H4 (cell line): ENCODE measurements at regions not wholly inside any gene's neighbourhood (a gene's known extent, or its start where the extent isn't known, plus 50 kb on each side); places are given as distances from the start of the nearest gene placed in this dataset.
"Not testable (repeated sequence)": the region's sequence is repeated elsewhere in the genome, so short reads cannot be mapped to it uniquely, and the experiment has no call there.

ENCODE experiments used
- DNase-seq: peaks from one replicate; pipeline ENCODE4 v3.0.0-alpha.2; 2015; ENCODE audit warnings: low spot score

DNA sequence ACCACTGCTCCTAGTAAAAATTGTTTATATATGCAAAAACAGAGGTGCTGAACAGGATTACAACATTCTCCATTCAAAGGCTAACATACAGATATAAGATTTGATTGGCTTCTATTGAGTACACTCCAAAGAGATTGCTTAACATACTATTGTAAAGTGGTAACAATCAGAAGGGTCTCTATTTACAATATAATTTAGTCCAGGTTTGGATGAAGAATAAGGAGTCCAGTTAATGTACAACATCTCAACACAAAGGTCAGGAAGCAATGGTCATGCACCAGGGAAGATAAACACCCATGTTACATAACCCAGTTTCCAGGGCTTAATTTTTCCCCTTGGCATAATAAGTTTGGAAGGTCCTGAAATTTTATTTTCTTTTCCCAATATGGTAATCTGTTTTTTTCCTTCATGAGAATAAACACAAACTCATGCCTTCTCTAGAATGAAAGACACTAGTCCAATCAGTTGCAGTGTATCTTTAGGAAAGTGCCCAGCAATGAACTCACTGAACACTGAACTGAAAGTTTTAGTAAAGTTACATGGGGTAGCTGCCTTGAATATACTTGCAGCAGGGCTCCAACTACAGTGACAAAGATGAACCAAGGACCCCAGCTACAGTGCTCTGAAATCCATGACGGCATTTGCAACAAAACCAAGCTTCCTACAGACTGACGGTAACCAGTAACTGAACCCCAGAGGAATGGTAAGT, 255.3 kb upstream of the GJE1 start:
- DNase-seq = no peak

- no peak for DNase-seq
These were observed 257.7 kb upstream of the GJE1 start for GRCh38 chr6:141874930-141875602.

- DNase-seq = not testable (repeated sequence)
These were observed 263.2 kb upstream of the GJE1 start for GRCh38 chr6:141869509-141869908.

GRCh38 chr6:141867767-141868166, 265.0 kb upstream of the GJE1 start:
- no peak for DNase-seq

GRCh38 chr6:141866731-141867497, 265.8 kb upstream of the GJE1 start:
- DNase-seq = no peak

- DNase-seq = no peak
These were observed 281.7 kb upstream of the GJE1 start for GRCh38 chr6:141851063-141851462.

GRCh38 chr6:141848029-141848890, 284.5 kb upstream of the GJE1 start:
- peak; percentile 11 for DNase-seq

- DNase-seq = no peak
These were observed 286.1 kb upstream of the GJE1 start for GRCh38 chr6:141846639-141847038.

- no peak for DNase-seq
These were observed 289.4 kb upstream of the GJE1 start for GRCh38 chr6:141843178-141843834.

- DNase-seq = no peak
These were observed 299.6 kb upstream of the GJE1 start for GRCh38 chr6:141833001-141833655.

DNA sequence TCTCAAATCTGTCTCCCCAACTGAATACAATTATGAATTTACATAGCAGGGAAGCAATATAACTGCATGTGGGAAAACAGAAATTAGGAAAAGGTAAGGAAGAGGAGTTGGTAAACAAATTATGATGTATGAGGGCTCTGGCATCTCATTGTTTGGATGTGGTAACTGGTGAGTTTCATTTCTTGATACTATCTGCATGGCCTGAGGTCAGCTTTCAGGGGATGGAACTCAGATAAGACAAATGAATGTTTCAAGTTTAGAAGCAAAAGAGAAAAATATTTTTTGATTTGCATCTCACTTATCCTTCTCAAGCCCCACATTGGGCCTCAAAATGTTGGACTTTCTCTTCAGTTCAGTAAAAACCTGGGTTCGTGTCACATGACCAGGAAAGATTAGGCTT, 302.2 kb upstream of the GJE1 start:
- DNase-seq = no peak

GRCh38 chr6:141829566-141830360, 303.0 kb upstream of the GJE1 start:
- no peak for DNase-seq

DNA sequence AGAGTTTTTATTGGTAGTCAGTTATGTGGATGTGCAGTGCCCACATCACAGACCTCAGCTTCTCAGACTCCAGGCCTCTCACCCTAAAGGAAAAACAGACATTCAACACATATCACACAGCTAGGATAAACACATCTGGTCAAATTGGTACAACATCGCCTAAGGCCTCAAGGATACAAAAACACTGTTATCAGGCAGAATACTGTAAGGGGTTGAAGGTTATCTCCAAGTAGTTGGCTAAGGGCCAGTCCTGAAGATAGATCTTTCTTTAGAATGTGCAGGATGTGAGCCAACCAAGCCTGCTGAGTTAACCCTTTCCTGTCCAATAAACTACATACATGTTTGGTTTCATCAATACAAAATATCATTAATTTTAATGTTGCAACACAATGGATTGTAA, 308.4 kb upstream of the GJE1 start:
- DNase-seq = no peak

GRCh38 chr6:141815039-141815438, 317.7 kb upstream of the GJE1 start:
- not testable (repeated sequence) for DNase-seq

- DNase-seq = no peak
These were observed 322.8 kb upstream of the GJE1 start for GRCh38 chr6:141809901-141810300.

DNA sequence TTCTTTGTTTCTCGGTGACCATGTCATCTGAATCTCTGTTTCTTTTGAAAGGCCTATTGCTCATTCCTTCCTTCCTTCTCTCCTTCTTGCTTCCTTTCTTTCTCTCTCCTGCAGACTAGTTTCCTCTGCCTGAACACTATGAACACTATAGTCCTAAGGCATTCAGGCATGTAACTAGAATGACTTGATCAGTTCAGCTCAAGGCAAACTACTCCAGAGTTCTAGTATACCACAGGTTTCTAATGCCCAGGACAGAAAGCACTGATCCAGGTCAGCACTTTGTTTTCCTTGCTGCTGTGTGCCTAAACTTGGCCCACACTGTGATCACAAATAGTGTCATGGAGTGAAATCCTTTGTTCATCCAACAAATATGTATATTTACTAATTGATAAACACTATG, 324.1 kb upstream of the GJE1 start:
- DNase-seq = no peak

GRCh38 chr6:141800973-141801372, 331.8 kb upstream of the GJE1 start:
- not testable (repeated sequence) for DNase-seq

DNA sequence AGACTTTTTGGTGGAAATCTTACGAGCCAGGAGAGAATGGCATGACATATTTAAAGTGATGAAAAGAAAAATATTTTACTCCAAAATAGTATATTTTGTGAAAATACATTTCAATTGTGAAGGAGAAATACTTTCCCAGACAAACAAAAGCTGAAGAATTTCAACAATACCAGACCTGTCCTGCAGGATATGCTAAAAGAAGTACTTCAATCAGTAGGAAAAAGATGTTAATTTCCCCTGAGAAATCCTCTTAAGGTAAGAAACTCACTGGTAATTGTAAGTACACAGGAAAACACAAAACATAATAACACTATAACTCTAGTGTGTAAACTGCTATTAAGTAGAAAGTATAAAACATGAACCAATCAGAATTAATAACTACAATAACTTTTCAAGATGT, 341.8 kb upstream of the GJE1 start:
- no peak for DNase-seq

DNA sequence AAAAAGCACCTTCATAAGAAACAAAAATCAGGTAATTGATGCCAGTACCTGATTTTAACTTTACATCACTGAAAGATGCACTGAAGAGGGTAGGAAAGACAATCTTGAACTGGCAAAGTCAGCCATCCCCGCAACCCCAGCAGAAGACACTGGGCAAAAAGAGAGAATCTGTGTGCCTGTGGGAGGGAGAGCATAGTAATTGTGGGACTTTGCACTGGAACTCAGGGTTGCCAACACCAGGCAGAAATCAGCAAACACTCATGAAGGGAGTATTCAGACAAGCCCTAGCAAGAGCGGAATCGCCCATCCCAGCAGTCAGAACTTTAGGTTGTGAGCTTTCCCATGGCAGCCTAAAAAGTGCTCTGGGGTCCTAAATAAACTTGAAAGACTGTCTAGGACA, 344.6 kb upstream of the GJE1 start:
- DNase-seq = no peak

DNA sequence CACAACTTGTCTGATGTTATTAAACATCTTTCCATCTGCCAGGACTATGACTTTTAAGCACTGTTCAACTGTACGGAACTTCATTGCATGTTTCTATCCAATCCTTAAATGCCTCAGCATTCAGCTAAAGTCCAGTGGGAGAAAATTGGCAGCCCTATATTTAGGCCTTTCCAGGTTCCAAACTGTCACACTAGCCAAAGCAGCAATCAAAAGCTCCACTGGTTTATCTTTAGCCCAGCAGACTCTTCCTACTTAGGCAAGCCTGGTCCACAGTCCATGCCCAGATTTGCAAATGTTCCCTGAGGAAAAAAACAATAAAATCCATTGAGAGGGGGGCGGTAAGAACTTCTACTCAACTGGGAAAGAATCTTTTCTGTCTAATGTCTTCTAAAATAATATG, 349.1 kb upstream of the GJE1 start:
- DNase-seq = no peak
